SU-DHL-6 (cell line): ENCODE measurements at regions not wholly inside any gene's neighbourhood (a gene's known extent, or its start where the extent isn't known, plus 50 kb on each side); places are given as distances from the start of the nearest gene placed in this dataset.

Source experiments
- H2AFZ ChIP-seq: fragments of 200-600 bp; sonication (generic); 2 replicates; pipeline ENCODE4 v1.6.1; 2014; ENCODE audit warnings: low read depth, mild to moderate bottlenecking, moderate library complexity, mixed read lengths, antibody characterized with exemption, low read length; ENCODE audit not compliant: severe bottlenecking
- H3F3A ChIP-seq: fragments of 200-600 bp; shearing (Covaris generic); 2 replicates; pipeline ENCODE4 v1.6.0; 2016; ENCODE audit warnings: antibody characterized with exemption, mild to moderate bottlenecking; ENCODE audit not compliant: insufficient read depth
- H3K27ac ChIP-seq: fragments of 200-600 bp; sonication (generic); 2 replicates; pipeline ENCODE4 v1.5.1; 2016; ENCODE audit warnings: low read depth, mild to moderate bottlenecking, low read length, moderate library complexity, mixed read lengths
- H3K27me3 ChIP-seq: fragments of 200-600 bp; sonication (generic), shearing (Covaris generic); 2 replicates; pipeline ENCODE4 v1.6.0; 2014; ENCODE audit warnings: mild to moderate bottlenecking, low read length
- H3K36me3 ChIP-seq: fragments of 200-600 bp; sonication (generic); 2 replicates; pipeline ENCODE4 v1.6.1; 2014; ENCODE audit warnings: mild to moderate bottlenecking, low read length, mixed read lengths
- H3K4me2 ChIP-seq: fragments of 300-600, 200-600 bp; shearing (Covaris generic), sonication (generic); 2 replicates; pipeline ENCODE4 v1.6.0; 2014; ENCODE audit warnings: low read length, low read depth, mild to moderate bottlenecking; ENCODE audit not compliant: poor library complexity, severe bottlenecking
- H3K4me3 ChIP-seq: fragments of 200-600 bp; sonication (generic); 2 replicates; pipeline ENCODE4 v1.5.1; 2014; ENCODE audit warnings: antibody characterized with exemption, low read length, mild to moderate bottlenecking, mixed read lengths; ENCODE audit not compliant: insufficient read depth, poor library complexity, severe bottlenecking
- H3K79me2 ChIP-seq: fragments of 200-600 bp; sonication (generic); 2 replicates; pipeline ENCODE4 v1.6.1; 2014; ENCODE audit warnings: mild to moderate bottlenecking, low read length, moderate library complexity; ENCODE audit not compliant: insufficient read depth
- H3K9ac ChIP-seq: fragments of 200-600 bp; sonication (generic); 2 replicates; pipeline ENCODE4 v1.7.0; 2014; ENCODE audit warnings: mild to moderate bottlenecking, low read length
- H3K9me2 ChIP-seq: fragments of 200-600 bp; sonication (generic); replicated peaks from 2 replicates; pipeline ENCODE4 v1.6.1; 2014; ENCODE audit warnings: low read length; ENCODE audit not compliant: insufficient read depth
- H3K9me3 ChIP-seq: fragments of 200-600 bp; sonication (generic); 2 replicates; pipeline ENCODE4 v1.6.1; 2014; ENCODE audit warnings: low read length, mixed read lengths; ENCODE audit not compliant: insufficient read depth
- H4K20me1 ChIP-seq: fragments of 200-600 bp; sonication (generic); 2 replicates; pipeline ENCODE4 v1.6.1; 2014; ENCODE audit warnings: low read depth, mild to moderate bottlenecking, antibody characterized with exemption, low read length, moderate library complexity, mixed read lengths
- CTCF ChIP-seq: fragments of 200-600 bp; sonication (generic); IDR thresholded peaks from one replicate; pipeline ENCODE4 v1.5.1; 2017; ENCODE audit warnings: antibody characterized with exemption, mild to moderate bottlenecking, low read length, moderate library complexity; ENCODE audit not compliant: insufficient read depth, poor library complexity, severe bottlenecking
- EZH2phosphoT487 ChIP-seq: fragments of 200-600 bp; sonication (generic), shearing (Covaris generic); conservative IDR thresholded peaks from 2 replicates; pipeline ENCODE4 v1.6.1; 2018; ENCODE audit warnings: mild to moderate bottlenecking, antibody characterized with exemption, low read length, moderate library complexity, mixed read lengths

GRCh38 chr18:73787316-73787715 is 360.3 kb downstream of the FBXO15 start:
- Histone ChIP-seq H3K9me2 (no peaks in the 10 kb centered on the region), H3K36me3 (no peaks in the 10 kb centered on the region), H3K9ac (no peak overlapping the region), H3K4me3 (no peak overlapping the region), H2AFZ (no peak overlapping the region), H4K20me1 (no peaks in the 10 kb centered on the region), H3K27me3 (no peaks in the 10 kb centered on the region), H3K79me2 (no peaks in the 10 kb centered on the region), H3K9me3 (no peaks in the 10 kb centered on the region), H3F3A (no peaks in the 10 kb centered on the region), H3K27ac (no peak overlapping the region), H3K4me2 (no peak overlapping the region)
- TF ChIP-seq EZH2phosphoT487, result no peak

- Histone ChIP-seq H3K36me3 (no peaks in the 10 kb centered on the region), H3K9me3 (no peaks in the 10 kb centered on the region), H3K27me3 (no peaks in the 10 kb centered on the region), H3F3A (no peaks in the 10 kb centered on the region), H3K9me2 (no peaks in the 10 kb centered on the region), H3K4me3 (no peak overlapping the region), H3K4me2 (no peak overlapping the region), H4K20me1 (no peaks in the 10 kb centered on the region), H3K9ac (no peak overlapping the region), H3K79me2 (no peaks in the 10 kb centered on the region), H3K27ac (no peak overlapping the region), H2AFZ (no peak overlapping the region)
- TF ChIP-seq EZH2phosphoT487 (no peak), CTCF (no peak)
These were observed 362.3 kb downstream of the FBXO15 start for GRCh38 chr18:73785300-73785699.

GRCh38 chr18:73784853-73785252 is 362.8 kb downstream of the FBXO15 start:
- Histone ChIP-seq H3K4me3 (no peak overlapping the region), H3K4me2 (no peak overlapping the region)
- TF ChIP-seq EZH2phosphoT487 (no peak), CTCF (no peak)

GRCh38 chr18:73782405-73782804 is 365.2 kb downstream of the FBXO15 start:
- Histone ChIP-seq H3K9me2 (no peaks in the 10 kb centered on the region), H3K79me2 (no peaks in the 10 kb centered on the region), H4K20me1 (no peaks in the 10 kb centered on the region), H3K36me3 (no peaks in the 10 kb centered on the region), H3K27ac (no peak overlapping the region), H3K4me2 (no peak overlapping the region), H2AFZ (no peak overlapping the region), H3K9ac (no peak overlapping the region), H3K4me3 (no peak overlapping the region), H3F3A (no peaks in the 10 kb centered on the region), H3K9me3 (no peaks in the 10 kb centered on the region), H3K27me3 (no peaks in the 10 kb centered on the region)
- TF ChIP-seq EZH2phosphoT487 (no peak), CTCF (no peak)

More at GRCh38 chr18:73784853-73785252, 362.8 kb downstream of the FBXO15 start:
- Histone ChIP-seq H3F3A (no peaks in the 10 kb centered on the region), H3K9me2 (no peaks in the 10 kb centered on the region), H3K9ac (no peak overlapping the region), H3K79me2 (no peaks in the 10 kb centered on the region), H3K27me3 (no peaks in the 10 kb centered on the region), H3K9me3 (no peaks in the 10 kb centered on the region), H4K20me1 (no peaks in the 10 kb centered on the region), H2AFZ (no peak overlapping the region), H3K27ac (no peak overlapping the region), H3K36me3 (no peaks in the 10 kb centered on the region)
